IMR-90 (cell line): ENCODE measurements at regions not wholly inside any gene's neighbourhood (a gene's known extent, or its start where the extent isn't known, plus 50 kb on each side); places are given as distances from the start of the nearest gene placed in this dataset.

Experiments used
- CHD1 ChIP-seq: IDR thresholded peaks from 2 replicates; pipeline ENCODE4 v1.6.1; 2012; ENCODE audit warnings: low read depth, low read length, improper control_type of control experiment
- CTCF ChIP-seq: conservative IDR thresholded peaks from 2 replicates; pipeline ENCODE4 v1.5.1; 2012; ENCODE audit warnings: mild to moderate bottlenecking, low read depth, low read length, improper control_type of control experiment
- FOS ChIP-seq: fragments of 150-350 bp; IDR thresholded peaks from 2 replicates; pipeline ENCODE4 v1.6.1; 2016; ENCODE audit warnings: low read depth, low read length
- MXI1 ChIP-seq: IDR thresholded peaks from 2 replicates; pipeline ENCODE4 v1.6.1; 2012; ENCODE audit warnings: low read depth, mild to moderate bottlenecking, low read length, moderate library complexity, borderline replicate concordance
- POLR2A ChIP-seq: IDR thresholded peaks from 2 replicates; pipeline ENCODE4 v1.6.1; 2012; ENCODE audit warnings: mild to moderate bottlenecking, low read depth, low read length
- RAD21 ChIP-seq: IDR thresholded peaks from 2 replicates; pipeline ENCODE4 v1.6.1; 2012; ENCODE audit warnings: low read length, improper control_type of control experiment
- RCOR1 ChIP-seq: IDR thresholded peaks from 2 replicates; pipeline ENCODE4 v1.6.1; 2012; ENCODE audit warnings: mild to moderate bottlenecking, low read length, improper control_type of control experiment; ENCODE audit not compliant: insufficient replicate concordance
- RFX5 ChIP-seq: IDR thresholded peaks from 2 replicates; pipeline ENCODE4 v1.8.0; 2012; ENCODE audit warnings: low read depth, mild to moderate bottlenecking, low read length, moderate library complexity
- TF ChIP-seq, protein P1 (sequence below): fragments of 150-350 bp; IDR thresholded peaks from 2 replicates; pipeline ENCODE4 v1.6.1; 2016; ENCODE audit warnings: low read depth, mild to moderate bottlenecking, low read length, moderate library complexity, borderline replicate concordance

- TF ChIP-seq CTCF (no peak), MXI1 (no peak), POLR2A (no peak), CHD1 (no peak), RCOR1 (no peak), RAD21 (no peak), RFX5 (no peak), FOS (no peak)
- TF ChIP-seq, protein P1, sequence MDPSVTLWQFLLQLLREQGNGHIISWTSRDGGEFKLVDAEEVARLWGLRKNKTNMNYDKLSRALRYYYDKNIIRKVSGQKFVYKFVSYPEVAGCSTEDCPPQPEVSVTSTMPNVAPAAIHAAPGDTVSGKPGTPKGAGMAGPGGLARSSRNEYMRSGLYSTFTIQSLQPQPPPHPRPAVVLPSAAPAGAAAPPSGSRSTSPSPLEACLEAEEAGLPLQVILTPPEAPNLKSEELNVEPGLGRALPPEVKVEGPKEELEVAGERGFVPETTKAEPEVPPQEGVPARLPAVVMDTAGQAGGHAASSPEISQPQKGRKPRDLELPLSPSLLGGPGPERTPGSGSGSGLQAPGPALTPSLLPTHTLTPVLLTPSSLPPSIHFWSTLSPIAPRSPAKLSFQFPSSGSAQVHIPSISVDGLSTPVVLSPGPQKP = no peak
Measured at GRCh38 chr21:17441370-17441769, 71.5 kb upstream of the CXADR start.
